HG03520 (cell line): ENCODE measurements at regions not wholly inside any gene's neighbourhood (a gene's known extent, or its start where the extent isn't known, plus 50 kb on each side); places are given as distances from the start of the nearest gene placed in this dataset.

ENCODE experiments used
- ATAC-seq: cut with Tn5 transposase; IDR thresholded peaks from one replicate; pipeline ENCODE4 v1.9.1; 2021; ENCODE audit warnings: mild to moderate bottlenecking, moderate library complexity; ENCODE audit not compliant: unreplicated experiment

DNA sequence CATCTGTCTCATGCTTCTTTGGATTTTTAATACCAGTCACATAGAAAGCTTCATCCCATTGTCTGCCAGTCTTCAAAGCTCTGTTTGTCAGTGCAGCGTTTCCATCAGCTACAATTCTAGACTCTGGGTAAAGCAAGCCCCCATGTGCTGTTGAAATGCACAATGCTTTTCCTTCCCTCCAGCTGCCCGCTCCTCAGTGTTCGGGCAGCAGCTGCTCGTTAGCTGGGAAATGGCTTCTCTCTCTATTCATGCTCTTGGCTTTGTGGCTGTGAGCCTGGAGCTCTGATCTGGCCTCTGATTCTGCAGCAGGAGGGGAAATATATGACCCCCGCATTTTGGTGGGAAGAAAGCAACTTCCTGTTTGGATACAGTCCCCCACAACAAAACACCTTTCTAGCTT lies 213.0 kb upstream of the CDYL start:
- no peak for ATAC-seq

DNA sequence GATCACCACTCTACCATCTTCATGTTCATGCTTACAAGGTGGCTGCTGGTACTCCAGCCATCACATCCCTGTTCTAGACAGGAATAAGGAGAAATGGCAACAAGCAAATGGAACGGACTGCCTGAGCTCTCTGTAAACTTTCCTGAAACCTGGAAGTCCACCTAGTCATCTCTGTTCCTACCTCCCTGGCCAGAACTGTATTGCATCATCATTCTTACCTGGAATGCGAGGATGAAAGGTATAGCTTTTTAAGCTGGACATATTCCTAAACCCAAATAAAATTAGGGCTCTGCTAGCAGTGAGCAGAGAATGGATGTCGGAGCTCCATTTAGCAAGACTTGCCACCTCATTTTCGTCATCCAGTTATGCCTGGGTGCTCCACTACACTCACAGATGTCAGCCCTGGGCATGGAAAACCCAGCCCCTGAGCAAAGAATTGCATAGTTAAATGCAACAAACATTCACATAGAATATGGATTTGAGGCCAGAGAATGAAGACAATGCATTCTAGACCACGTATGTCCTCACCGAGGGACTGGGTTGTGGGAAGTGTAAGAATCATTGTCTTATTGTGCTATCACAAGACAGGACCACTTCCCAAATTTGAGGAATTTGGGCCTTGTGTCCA lies 214.3 kb upstream of the CDYL start:
- no peak for ATAC-seq

DNA sequence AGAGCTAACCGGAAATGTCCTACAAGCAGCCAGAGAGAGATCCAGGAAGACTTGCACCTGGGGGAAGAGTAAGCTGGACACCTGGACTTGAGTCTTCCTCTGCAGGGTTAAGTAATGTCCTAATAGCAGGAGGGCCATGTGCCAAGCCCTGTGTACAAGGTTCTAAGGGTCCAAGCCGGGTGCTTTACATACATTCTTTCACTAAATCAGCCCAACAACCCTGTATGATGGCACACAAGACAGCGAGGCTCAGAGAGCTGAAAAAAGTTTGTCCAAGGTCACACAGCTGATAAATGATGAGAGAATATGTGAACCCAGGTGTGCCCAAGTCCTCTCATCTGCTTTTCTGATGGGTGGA lies 215.1 kb upstream of the CDYL start:
- no peak for ATAC-seq

DNA sequence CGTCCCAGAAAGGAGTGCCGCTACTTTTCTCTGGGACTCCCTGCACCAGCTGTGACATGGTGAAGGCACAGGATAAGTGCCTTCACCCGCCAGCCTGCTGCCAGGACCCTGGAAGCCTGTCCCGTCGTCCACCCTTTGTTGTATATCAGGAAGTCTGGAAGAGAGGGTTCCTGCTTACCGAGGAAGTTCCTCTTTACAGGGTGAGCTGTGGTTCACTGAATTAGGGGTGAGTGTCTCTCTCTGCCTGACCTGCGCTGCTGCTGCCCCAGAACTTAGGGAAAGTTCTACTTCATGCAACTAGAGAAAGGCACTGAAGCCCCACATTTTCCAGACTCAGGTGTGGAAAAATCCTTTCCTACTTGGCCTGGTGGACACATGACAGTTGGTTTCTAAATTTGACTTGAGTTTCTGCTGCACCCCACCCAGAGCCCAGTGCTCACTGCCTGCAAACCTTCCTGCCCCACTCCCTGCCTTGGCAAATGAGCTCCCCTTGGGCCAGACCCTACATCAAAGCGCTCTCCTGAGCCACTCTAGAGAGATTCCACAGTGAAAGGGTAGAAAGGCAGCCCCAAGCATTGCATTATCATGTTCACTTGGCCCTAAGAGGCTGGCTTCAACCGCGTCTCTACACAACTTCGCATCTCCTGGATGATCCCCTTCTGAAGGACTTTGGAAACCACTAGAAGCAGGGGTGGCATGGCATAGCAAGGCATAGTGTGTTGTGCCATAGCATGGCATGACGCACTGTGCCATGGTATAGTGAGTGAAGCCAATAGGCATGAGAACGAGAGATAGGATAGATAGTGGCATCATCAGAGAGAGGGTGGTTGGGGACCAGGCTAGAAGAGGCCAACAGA lies 215.8 kb upstream of the CDYL start:
- ATAC-seq = no peak

DNA sequence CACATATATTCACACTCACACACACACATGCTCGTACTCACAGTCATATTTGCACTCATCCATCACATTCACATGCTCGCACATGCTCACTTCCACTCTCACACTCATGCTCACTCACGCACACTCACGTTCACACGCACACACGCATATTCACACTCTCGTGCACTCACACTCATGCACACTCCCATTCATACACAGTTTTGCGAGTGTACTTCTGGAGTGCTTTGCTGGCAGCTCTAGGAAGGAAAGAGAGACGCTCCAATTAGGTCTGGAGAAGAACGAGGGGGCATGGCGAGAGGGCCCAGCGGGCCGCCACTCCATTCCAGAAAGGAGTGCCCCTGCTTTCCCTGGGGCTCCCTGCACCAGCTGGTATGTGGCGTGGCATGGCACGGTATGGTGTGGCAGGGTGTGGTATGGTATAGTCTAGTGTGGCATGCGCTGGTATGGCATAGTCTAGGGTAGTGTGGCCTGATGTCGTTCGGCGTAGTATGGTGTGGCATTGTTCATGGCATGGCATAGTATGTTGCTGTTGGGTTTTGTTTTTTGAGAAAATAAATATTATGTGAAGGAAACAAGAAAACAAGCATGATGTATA lies 216.8 kb upstream of the CDYL start:
- ATAC-seq = no peak

DNA sequence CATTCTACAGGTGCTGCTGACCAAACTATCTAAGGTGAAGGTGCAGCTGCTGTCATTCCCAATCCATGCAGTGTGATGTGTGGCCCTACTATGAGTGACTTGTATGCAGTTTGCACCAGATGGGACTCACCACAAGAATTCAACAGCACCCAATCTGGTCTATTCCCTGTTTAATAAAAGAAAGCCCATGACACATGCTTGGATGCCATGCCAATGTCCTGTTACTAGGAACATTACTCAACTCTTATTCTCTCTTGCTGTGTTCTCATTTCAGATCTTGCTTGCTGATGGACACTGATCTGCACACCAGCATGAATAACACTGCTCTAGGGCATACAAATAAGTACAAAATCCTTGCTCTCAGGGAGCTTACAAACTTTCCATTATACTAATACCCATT lies 221.6 kb upstream of the CDYL start:
- ATAC-seq = no peak

DNA sequence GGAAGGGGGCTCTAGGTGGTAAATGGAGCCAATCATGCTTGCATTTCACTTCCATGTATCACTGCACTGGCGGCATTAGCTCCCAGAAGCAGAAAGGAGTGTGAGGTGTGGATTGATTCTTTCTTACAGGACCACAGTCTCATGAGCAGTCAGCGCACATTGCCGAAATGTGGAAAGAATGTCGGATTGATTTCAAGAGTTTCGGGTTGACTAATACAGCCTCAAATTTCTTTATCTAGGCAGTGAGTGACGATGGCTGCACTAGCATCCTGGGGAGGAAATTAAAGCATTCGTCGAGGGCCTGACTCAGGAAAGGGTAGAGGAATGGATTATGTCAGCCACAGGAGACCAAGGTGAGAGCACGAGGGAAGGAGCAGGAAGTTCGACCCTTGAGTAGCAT lies 222.8 kb upstream of the CDYL start:
- ATAC-seq = no peak

DNA sequence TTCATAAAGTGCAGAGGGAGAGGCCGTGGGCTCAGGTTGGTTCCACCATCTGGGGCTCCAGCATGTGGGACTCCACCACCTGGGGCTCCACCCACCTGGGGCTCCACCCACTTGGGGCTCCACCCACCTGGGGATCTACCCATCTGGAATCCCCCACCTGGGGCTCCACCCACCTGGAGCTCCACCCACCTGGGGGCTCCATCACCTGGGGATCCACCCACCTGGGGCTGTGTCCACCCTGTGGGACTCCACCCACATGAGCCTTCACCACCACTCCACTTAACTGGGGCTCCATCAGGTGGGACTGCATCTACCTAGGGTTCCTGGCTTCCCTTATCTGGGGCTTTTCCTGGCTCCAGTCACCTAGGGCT lies 226.0 kb upstream of the CDYL start:
- ATAC-seq = no peak

DNA sequence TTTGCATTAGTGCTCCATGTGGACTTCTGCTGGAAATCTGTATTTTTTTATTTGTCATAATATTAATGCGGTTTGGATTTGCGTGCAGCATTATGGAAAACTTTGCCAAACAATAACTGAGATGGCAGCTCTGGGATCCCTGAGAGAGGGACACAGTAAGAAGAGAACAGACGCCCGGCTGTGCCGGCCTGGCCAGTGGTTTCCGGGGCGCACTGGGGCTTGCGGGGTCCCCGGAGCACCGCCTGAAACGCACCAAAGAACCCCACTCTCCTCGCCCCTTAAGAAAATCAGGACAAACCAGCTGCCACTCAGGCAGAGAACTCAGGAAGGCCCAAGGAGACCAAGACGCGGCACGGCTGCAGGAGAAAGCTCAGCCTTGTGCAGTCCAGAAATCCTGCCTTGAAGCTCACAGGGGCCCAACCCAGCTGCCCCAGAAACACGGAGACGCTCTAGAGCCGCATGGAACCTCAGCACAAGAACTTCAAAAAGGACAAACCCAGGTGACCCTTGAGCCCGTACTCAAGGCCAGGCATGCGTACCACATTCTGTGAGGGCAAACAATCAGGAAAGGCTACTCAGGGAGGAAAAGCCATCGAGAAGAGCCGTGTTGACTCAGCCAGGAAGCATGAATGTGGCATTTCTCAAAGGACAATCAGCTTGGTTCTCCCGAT lies 226.5 kb upstream of the CDYL start:
- no peak for ATAC-seq

DNA sequence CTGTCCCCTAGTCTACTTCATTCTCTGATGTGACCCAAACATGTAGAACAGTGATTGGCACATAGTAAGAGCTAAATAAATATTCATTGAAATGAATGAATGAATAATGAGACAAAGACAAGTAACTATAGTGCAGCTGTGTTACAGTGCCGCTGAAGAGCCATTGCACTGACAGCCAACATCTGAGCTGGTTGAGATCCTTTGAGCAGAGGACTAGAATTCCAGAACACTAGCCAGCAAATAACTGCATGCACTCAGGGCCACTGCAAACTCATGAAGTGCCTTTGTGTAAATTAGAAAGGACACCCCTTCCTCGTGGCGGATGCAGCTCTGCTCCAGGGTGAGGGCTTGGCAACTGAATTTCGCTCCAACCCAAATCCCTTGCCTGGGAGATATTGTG lies 230.3 kb upstream of the CDYL start:
- ATAC-seq = no peak

DNA sequence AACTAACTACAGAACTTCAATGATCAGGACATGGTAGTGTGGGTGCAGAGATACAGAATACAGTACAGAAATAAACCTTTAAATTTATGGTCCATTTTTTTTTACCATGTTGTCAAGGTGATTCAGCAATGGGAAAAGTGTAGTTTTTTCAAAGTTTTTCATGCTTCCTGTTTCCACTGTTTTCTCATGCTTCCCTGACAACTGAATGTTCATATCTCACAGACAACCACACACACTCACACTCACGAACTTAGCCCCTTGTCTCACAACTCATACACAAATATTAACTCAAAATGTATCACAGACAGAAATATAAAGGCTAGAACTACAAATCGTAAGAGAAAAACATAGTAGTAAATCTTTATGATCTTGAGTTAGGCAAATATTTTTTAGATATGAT lies 232.6 kb upstream of the CDYL start:
- ATAC-seq = no peak

DNA sequence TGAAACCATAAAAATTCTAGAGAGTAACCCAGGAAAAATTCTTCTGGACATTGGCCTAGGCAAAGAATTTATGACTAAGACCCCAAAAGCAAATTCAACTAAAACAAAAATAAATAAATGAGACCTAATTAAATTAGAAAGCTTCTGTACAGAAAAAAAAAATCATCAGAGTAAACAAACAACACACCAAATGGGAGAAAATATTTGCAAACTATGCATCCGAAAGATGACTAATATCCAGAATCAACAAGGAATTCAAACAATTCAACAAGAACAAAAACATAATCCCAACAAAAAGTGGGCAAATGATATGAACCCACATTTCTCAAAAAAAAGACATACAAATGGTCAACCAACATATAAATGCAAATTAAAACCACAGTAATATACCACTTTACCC lies 242.6 kb upstream of the CDYL start:
- ATAC-seq = no peak

DNA sequence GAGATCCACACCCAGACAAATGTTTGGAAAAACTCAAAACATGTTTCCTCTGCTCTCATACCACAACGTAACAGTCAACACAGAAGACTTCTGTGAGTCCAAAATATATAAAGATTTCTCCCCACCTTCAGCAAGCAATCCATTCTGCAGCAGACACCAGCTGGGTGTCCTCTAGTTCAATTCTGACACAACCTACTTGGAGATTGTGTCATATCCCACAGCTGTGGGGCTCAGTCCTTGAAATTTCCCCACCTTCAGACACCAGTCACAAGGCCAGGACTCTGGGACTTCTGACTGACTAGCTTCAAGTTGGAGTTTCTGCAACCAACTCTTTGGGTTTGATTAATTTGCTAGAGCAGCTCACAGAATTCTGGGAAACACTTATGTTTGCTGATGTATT lies 244.8 kb upstream of the CDYL start:
- no peak for ATAC-seq

DNA sequence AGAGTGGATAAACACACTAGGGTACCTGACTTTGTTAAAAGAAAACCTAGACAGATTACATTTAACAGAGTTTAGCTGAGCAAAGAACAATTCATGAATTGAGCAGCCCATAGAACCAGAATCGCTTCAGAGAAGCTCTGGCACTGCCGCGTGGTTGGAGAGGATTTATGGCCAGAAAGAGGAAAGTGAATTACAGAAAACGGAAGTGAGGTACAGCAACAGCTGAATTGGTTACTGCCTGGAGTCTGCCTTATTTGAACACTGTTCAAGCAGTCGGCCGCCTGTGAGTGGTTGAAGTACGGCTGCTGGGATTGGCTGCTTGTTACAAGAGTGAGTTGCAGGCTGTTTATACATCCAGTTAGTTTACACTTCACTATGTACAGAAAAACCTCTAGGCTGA lies 253.8 kb upstream of the CDYL start:
- ATAC-seq = no peak

DNA sequence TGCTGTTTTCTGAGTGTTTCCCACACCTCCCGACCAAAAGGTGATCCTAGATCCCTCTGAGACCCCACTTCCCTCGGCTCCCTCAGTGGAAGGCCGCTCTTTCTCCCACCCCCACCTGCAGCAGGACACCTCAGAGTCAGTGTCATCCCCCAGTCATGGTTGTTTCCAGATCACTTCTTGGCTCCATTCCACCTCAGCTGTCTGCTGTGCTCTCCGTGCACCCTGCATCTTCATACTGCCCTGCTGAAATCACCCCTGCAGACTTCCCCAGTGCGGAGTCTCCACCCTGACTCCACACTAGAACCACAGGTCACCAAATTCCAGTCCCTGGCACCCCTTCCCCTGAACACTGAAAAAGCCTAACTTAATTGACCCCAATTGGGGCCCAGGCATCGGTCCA lies 255.1 kb upstream of the CDYL start:
- no peak for ATAC-seq

DNA sequence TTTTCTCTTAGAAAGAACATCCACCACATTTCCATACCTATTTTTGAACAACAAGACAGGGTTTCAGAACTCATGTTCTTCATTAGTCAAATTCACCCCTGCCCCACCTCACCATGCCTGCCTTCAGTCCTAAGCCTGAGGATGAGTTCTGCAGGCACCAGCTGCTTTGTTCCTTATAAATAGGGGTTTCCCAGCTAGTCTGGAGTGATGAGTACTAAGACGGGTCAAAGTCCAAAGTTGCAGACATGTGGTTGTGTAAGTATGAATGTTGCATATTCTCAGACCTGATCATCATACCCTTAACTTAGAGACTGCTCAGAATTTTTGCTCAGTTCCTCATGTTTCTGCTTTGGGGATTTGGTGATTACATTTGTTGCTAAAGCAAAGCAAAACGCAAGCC lies 257.7 kb upstream of the CDYL start:
- no peak for ATAC-seq

DNA sequence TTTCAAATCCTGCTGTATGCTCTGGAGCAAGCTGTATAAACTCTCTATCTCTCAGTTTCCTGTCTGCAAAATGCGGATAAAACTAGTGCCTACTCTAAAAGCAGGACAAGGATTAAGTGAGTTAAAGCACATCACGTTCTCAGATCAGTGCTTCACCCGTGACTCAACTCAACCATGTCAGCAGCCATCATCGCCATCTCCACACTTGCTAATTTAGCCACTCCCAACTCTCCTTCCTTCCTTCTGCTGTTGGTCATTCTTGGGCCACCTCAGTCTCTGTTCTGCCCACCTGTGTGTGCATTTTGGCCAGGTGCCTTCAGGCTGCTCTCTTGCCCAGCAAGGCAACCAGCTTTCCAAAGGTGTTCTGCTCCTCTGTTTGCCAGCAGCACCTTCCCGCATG lies 260.0 kb upstream of the CDYL start:
- no peak for ATAC-seq

DNA sequence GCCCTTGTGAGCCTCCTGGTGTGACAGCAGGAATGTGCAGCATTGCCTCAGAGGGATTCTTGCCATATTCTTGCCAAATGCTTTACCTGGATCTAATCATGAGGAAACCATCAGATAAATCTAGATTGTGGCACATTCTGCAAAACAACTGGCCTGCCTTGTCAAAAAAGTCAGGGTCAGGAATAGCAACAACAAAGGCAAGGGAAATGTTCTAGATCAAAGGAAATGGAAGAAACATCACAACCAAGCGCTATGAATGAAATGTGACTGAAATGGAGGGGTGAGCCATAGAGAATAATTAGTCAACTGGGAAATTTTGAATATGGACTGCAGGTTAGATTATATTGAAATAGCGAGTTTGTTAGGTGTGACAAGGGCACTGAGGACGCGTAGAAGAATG lies 262.6 kb upstream of the CDYL start:
- ATAC-seq = no peak

DNA sequence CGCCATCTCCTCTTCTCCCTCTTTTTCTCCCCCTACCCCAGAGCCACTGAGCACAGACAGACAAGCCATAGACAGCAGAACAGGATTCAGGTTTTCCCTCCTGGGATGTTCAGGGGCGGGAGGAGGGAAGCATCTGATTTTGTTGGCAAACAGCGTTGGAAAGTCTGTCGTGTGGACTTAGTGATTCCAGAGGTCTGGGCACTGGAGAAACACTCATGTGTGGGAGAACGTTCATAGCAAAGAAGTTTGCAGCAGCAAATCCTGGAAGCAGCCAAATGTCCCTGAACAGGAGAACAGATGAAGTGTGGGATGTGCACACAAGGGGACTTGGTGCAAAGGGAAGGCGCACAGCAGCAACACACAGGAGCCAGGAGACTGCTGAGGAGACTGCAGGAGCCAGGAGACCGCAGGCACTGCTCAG lies 264.1 kb upstream of the CDYL start:
- no peak for ATAC-seq

DNA sequence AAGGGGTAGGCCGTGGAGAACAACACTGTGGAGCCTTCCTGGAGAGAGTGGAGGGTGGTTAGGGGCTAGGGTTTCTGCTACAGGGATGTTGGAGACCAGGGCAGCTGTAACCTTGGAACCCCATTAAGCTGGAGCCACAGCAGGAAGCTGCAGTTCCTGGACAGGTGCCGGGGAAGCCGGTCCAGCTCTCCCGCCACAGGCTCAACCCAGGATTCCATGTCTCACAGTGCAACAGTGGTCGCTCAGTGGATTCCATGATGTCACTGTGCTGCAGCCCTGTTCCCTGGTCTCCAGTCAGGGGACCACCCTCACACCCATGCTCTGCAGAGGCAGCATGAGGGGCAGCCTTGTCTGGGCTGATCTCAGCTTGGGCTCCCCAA lies 264.6 kb upstream of the CDYL start:
- no peak for ATAC-seq

DNA sequence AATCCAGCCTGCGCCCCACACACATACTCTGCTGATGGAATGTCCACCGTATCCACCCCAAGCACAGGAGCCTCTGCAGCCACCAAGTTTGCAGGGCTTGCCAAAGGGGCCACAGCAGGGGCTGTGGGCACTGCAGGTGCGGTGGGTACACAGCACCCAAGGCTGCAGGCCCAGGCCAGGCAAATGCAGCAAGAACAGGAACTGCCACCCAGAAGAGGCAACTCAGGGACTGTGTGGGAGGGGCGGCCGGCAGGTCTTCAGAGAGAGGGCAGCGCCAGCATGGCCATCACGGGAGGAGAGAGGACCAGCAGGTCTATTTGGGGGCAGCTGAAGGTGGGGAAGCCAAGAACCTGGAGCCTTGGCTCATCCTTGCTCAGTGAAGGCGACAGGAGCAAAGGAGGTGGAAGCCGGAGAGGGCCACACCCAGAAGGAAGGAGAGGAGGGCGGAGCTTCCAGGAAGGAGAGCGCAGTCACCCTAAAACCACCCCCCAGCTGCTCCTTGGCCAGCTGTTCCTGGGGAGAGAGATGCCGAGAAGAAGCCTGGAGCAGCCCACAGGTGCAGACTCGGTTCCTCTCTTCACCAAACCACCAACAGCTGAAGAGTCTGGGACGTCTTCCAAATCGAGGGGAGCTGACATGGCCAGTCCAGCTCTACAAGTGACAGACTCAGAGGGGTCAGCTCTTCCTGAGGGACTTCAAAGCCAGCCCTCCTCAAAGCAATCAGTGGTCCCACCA lies 265.1 kb upstream of the CDYL start:
- ATAC-seq = no peak
